WTC11 (cell line): ENCODE measurements at regions not wholly inside any gene's neighbourhood (a gene's known extent, or its start where the extent isn't known, plus 50 kb on each side); places are given as distances from the start of the nearest gene placed in this dataset.

Experiments used
- ATAC-seq: fragments of 200-7000 bp; cut with Tn5 transposase; 2 replicates; pipeline ENCODE4 v1.10.0; 2021; ENCODE audit warnings: mild to moderate bottlenecking, moderate library complexity
- CTCF ChIA-PET: fragments of 300-600 bp; sonication (Branson Sonifier 250); formaldehyde crosslinking; loops from one replicate; lab custom pipeline; 2021; ENCODE audit warnings: antibody characterized with exemption; lab: Charles Lee
- POLR2A ChIA-PET: fragments of 350-600 bp; sonication (Branson Sonifier 250); formaldehyde crosslinking; loops from one replicate; lab custom pipeline; 2021; ENCODE audit warnings: antibody characterized with exemption; lab: Charles Lee
- DNase-seq: peaks from one replicate; pipeline ENCODE4 v3.0.0; 2021; ENCODE audit warnings: low spot score
- H3K27ac Mint-ChIP-seq: 2 replicates; pipeline ENCODE4 v1.8.0; 2021; ENCODE audit warnings: mixed read lengths
- H3K27me3 Mint-ChIP-seq: 2 replicates; pipeline ENCODE4 v1.8.0; 2021; ENCODE audit warnings: low read depth, mild to moderate bottlenecking, moderate library complexity, mixed read lengths
- H3K36me3 Mint-ChIP-seq: 2 replicates; pipeline ENCODE4 v1.8.0; 2021; ENCODE audit warnings: mixed read lengths
- H3K4me1 Mint-ChIP-seq: 2 replicates; pipeline ENCODE4 v1.8.0; 2022; ENCODE audit warnings: mixed read lengths
- H3K4me3 Mint-ChIP-seq: 2 replicates; pipeline ENCODE4 v1.8.0; 2021; ENCODE audit warnings: mild to moderate bottlenecking, moderate library complexity, mixed read lengths
- H3K9me3 Mint-ChIP-seq: 2 replicates; pipeline ENCODE4 v1.8.0; 2021; ENCODE audit warnings: mixed read lengths
- ATF1 ChIP-seq: sonication (generic); formaldehyde crosslinking; IDR thresholded peaks from 2 replicates; pipeline ENCODE4 v1.8.1; 2023; ENCODE audit warnings: mild to moderate bottlenecking, moderate library complexity, missing genetic modification reagents
- CREM ChIP-seq: sonication (generic); formaldehyde crosslinking; IDR thresholded peaks from 2 replicates; pipeline ENCODE4 v1.8.1; 2022; ENCODE audit warnings: mild to moderate bottlenecking, missing genetic modification reagents, moderate library complexity
- IRF2 ChIP-seq: sonication (generic); formaldehyde crosslinking; IDR thresholded peaks from 2 replicates; pipeline ENCODE4 v1.8.0; 2022; ENCODE audit warnings: low read depth, missing genetic modification reagents, borderline replicate concordance
- MXD4 ChIP-seq: fragments of 250-450 bp; sonication (Bioruptor Pico); IDR thresholded peaks from 2 replicates; pipeline ENCODE4 v1.8.0; 2021; ENCODE audit warnings: mild to moderate bottlenecking, moderate library complexity, borderline replicate concordance
- MYBL2 ChIP-seq: sonication (generic); formaldehyde crosslinking; IDR thresholded peaks from 2 replicates; pipeline ENCODE4 v1.8.1; 2023; ENCODE audit warnings: mild to moderate bottlenecking, moderate library complexity, missing genetic modification reagents
- NFYB ChIP-seq: sonication (generic); formaldehyde crosslinking; conservative IDR thresholded peaks from 2 replicates; pipeline ENCODE4 v1.8.0; 2022; ENCODE audit warnings: low read depth, missing genetic modification reagents
- ZNF423 ChIP-seq: fragments of 250-450 bp; sonication (Bioruptor Pico); IDR thresholded peaks from 2 replicates; pipeline ENCODE4 v2.1.2; 2022; ENCODE audit warnings: mild to moderate bottlenecking, moderate library complexity
- TF ChIP-seq, protein P1 (sequence below): fragments of 250-450 bp; sonication (Bioruptor Pico); IDR thresholded peaks from 2 replicates; pipeline ENCODE4 v1.9.0; 2021; ENCODE audit warnings: mild to moderate bottlenecking
- TF ChIP-seq, protein P2 (sequence below): fragments of 250-450 bp; sonication (Bioruptor Pico); IDR thresholded peaks from 2 replicates; pipeline ENCODE4 v1.8.0; 2021; ENCODE audit warnings: mild to moderate bottlenecking
- TF ChIP-seq, protein P3 (sequence below): fragments of 250-450 bp; sonication (Bioruptor Pico); conservative IDR thresholded peaks from 2 replicates; pipeline ENCODE4 v1.9.0; 2021; ENCODE audit warnings: mild to moderate bottlenecking
- TF ChIP-seq, protein P4 (sequence below): sonication (generic); formaldehyde crosslinking; IDR thresholded peaks from 2 replicates; pipeline ENCODE4 v1.8.0; 2022; ENCODE audit warnings: mild to moderate bottlenecking, missing genetic modification reagents
- TF ChIP-seq, protein P5 (sequence below): fragments of 250-450 bp; sonication (Bioruptor Pico); IDR thresholded peaks from 2 replicates; pipeline ENCODE4 v1.9.0; 2021; ENCODE audit warnings: mild to moderate bottlenecking, borderline replicate concordance
- TF ChIP-seq, protein P6 (sequence below): sonication (generic); formaldehyde crosslinking; conservative IDR thresholded peaks from 2 replicates; pipeline ENCODE4 v1.8.1; 2023; ENCODE audit warnings: mild to moderate bottlenecking, low read depth, missing genetic modification reagents, moderate library complexity

DNA sequence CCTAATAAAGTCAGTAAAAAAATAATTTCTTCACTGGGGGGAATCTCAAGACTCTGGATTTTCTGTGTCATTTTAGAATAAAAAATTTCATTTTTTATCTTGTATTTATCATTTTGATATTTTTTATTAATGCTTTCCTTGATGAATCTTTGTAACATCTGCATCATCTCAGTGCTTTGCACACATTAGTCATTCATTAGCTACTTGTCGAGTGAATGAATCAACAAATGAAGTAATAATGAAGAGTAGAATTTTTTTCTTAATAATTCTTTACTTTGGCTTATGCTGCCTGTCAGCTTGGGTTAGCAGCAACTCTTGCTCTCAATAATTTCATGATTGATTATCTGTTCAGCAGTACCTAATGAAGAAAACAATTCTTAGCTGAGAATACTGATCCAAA is 530.8 kb downstream of the GRXCR1 start (continued):
- no peak for TF ChIP-seq NFYB (CRISPR knock-in tag)
- TF ChIP-seq, protein P1, sequence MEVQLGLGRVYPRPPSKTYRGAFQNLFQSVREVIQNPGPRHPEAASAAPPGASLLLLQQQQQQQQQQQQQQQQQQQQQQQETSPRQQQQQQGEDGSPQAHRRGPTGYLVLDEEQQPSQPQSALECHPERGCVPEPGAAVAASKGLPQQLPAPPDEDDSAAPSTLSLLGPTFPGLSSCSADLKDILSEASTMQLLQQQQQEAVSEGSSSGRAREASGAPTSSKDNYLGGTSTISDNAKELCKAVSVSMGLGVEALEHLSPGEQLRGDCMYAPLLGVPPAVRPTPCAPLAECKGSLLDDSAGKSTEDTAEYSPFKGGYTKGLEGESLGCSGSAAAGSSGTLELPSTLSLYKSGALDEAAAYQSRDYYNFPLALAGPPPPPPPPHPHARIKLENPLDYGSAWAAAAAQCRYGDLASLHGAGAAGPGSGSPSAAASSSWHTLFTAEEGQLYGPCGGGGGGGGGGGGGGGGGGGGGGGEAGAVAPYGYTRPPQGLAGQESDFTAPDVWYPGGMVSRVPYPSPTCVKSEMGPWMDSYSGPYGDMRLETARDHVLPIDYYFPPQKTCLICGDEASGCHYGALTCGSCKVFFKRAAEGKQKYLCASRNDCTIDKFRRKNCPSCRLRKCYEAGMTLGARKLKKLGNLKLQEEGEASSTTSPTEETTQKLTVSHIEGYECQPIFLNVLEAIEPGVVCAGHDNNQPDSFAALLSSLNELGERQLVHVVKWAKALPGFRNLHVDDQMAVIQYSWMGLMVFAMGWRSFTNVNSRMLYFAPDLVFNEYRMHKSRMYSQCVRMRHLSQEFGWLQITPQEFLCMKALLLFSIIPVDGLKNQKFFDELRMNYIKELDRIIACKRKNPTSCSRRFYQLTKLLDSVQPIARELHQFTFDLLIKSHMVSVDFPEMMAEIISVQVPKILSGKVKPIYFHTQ (CRISPR knock-in tag): no peak
- TF ChIP-seq, protein P2, sequence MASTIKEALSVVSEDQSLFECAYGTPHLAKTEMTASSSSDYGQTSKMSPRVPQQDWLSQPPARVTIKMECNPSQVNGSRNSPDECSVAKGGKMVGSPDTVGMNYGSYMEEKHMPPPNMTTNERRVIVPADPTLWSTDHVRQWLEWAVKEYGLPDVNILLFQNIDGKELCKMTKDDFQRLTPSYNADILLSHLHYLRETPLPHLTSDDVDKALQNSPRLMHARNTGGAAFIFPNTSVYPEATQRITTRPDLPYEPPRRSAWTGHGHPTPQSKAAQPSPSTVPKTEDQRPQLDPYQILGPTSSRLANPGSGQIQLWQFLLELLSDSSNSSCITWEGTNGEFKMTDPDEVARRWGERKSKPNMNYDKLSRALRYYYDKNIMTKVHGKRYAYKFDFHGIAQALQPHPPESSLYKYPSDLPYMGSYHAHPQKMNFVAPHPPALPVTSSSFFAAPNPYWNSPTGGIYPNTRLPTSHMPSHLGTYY (CRISPR knock-in tag): no peak
- TF ChIP-seq, protein P3, sequence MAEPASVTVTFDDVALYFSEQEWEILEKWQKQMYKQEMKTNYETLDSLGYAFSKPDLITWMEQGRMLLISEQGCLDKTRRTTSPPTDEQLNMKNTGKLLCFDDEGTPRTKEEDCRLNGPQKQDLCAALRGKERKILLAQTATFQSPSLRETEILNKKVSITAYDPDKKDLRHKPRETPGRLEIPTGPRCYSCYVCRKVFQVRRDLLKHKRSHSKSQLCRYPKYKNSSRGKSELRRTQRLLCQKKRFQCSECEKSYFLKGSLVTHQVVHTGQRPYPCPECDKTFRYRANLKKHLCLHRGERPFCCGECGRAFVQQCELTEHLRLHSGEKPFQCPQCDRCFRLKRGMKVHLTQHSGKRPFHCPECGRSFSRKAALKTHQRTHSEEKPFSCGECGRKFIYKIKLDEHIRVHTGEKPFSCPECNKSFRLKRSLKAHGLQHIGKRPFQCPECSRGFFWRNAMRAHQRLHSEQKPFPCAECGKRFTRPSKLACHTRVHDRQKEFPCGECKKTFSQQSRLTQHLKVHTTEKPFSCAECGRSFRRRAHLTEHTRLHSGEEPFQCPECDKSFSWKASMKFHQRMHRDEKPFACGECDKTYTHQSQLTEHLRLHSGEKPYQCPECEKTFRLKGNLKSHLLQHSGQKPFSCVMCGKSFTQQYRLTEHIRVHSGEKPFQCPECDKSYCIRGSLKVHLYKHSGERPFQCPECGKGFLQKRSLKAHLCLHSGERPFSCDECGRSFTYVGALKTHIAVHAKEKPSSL (CRISPR knock-in tag): no peak

DNA sequence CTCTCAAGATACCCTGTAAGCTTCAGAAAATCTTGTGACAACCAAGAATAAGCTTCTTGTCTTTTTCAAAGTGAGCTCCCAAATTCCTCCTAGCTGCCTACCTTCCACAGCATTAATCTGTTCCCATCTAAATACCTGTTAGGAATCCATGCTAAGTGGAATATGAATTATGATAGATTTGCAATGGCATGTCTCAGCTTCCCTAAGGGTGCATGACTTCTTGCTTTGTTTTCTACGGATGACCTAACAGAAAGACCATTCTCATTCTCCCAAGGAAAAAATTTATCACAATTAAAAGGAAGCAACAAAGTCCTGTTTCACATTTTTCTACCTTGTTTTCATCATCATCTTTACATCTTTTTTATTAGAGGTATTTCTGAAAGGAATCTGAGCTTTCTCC is 532.7 kb downstream of the GRXCR1 start:
- no peak overlapping the region for H3K27ac Mint-ChIP-seq
- no peaks in the 10 kb centered on the region for H3K36me3 Mint-ChIP-seq
- TF ChIP-seq MXD4 (CRISPR knock-in tag): no peak
- no peak for TF ChIP-seq ATF1 (CRISPR knock-in tag)
- no peak for TF ChIP-seq IRF2
- TF ChIP-seq CREM (CRISPR knock-in tag): no peak
- TF ChIP-seq, protein P4, sequence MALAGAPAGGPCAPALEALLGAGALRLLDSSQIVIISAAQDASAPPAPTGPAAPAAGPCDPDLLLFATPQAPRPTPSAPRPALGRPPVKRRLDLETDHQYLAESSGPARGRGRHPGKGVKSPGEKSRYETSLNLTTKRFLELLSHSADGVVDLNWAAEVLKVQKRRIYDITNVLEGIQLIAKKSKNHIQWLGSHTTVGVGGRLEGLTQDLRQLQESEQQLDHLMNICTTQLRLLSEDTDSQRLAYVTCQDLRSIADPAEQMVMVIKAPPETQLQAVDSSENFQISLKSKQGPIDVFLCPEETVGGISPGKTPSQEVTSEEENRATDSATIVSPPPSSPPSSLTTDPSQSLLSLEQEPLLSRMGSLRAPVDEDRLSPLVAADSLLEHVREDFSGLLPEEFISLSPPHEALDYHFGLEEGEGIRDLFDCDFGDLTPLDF (CRISPR knock-in tag): no peak
- TF ChIP-seq, protein P5, sequence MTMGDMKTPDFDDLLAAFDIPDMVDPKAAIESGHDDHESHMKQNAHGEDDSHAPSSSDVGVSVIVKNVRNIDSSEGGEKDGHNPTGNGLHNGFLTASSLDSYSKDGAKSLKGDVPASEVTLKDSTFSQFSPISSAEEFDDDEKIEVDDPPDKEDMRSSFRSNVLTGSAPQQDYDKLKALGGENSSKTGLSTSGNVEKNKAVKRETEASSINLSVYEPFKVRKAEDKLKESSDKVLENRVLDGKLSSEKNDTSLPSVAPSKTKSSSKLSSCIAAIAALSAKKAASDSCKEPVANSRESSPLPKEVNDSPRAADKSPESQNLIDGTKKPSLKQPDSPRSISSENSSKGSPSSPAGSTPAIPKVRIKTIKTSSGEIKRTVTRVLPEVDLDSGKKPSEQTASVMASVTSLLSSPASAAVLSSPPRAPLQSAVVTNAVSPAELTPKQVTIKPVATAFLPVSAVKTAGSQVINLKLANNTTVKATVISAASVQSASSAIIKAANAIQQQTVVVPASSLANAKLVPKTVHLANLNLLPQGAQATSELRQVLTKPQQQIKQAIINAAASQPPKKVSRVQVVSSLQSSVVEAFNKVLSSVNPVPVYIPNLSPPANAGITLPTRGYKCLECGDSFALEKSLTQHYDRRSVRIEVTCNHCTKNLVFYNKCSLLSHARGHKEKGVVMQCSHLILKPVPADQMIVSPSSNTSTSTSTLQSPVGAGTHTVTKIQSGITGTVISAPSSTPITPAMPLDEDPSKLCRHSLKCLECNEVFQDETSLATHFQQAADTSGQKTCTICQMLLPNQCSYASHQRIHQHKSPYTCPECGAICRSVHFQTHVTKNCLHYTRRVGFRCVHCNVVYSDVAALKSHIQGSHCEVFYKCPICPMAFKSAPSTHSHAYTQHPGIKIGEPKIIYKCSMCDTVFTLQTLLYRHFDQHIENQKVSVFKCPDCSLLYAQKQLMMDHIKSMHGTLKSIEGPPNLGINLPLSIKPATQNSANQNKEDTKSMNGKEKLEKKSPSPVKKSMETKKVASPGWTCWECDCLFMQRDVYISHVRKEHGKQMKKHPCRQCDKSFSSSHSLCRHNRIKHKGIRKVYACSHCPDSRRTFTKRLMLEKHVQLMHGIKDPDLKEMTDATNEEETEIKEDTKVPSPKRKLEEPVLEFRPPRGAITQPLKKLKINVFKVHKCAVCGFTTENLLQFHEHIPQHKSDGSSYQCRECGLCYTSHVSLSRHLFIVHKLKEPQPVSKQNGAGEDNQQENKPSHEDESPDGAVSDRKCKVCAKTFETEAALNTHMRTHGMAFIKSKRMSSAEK (CRISPR knock-in tag): no peak
- TF ChIP-seq, protein P6, sequence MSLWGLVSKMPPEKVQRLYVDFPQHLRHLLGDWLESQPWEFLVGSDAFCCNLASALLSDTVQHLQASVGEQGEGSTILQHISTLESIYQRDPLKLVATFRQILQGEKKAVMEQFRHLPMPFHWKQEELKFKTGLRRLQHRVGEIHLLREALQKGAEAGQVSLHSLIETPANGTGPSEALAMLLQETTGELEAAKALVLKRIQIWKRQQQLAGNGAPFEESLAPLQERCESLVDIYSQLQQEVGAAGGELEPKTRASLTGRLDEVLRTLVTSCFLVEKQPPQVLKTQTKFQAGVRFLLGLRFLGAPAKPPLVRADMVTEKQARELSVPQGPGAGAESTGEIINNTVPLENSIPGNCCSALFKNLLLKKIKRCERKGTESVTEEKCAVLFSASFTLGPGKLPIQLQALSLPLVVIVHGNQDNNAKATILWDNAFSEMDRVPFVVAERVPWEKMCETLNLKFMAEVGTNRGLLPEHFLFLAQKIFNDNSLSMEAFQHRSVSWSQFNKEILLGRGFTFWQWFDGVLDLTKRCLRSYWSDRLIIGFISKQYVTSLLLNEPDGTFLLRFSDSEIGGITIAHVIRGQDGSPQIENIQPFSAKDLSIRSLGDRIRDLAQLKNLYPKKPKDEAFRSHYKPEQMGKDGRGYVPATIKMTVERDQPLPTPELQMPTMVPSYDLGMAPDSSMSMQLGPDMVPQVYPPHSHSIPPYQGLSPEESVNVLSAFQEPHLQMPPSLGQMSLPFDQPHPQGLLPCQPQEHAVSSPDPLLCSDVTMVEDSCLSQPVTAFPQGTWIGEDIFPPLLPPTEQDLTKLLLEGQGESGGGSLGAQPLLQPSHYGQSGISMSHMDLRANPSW (CRISPR knock-in tag): no peak
- TF ChIP-seq, protein P2 (CRISPR knock-in tag): no peak
- TF ChIP-seq ZNF423 (CRISPR knock-in tag): no peak
- TF ChIP-seq MYBL2 (CRISPR knock-in tag): no peak
- POLR2A ChIA-PET: no interaction called here
- H3K9me3 Mint-ChIP-seq: peaks cover 12% of the 10 kb centered on the region
- H3K27me3 Mint-ChIP-seq: no peaks in the 10 kb centered on the region
- ATAC-seq (no peak), DNase-seq (no peak)
- no peak overlapping the region for H3K4me3 Mint-ChIP-seq
- H3K4me1 Mint-ChIP-seq: no peaks in the 10 kb centered on the region
- CTCF ChIA-PET: no interaction called here
